SW480 (cell line): ENCODE measurements at regions not wholly inside any gene's neighbourhood (a gene's known extent, or its start where the extent isn't known, plus 50 kb on each side); places are given as distances from the start of the nearest gene placed in this dataset.

Experiments used
- DNase-seq: peaks from one replicate; pipeline ENCODE4 v3.0.0-alpha.2; 2016; ENCODE audit warnings: low spot score

DNA sequence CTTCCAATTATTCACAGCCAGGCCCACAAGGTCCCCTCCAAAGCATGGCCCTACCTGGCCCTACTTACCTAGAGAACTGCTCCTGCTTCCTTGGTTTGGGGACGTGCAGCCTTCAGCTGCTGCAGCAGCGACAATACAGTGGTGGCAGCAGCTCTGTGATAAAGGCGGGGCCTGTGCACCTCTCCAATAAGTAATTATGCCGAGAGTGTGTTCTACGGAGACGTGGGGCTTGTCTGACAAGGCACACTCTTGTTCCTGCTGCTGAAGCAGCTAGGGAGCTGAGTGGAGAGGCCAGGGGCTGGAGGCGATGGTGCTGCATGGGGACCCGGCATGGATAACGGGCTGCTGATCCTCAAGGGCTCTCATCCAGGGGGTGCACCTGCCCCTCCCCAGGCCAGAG, 98.0 kb upstream of the THY1 start:
- DNase-seq: no peak

DNA sequence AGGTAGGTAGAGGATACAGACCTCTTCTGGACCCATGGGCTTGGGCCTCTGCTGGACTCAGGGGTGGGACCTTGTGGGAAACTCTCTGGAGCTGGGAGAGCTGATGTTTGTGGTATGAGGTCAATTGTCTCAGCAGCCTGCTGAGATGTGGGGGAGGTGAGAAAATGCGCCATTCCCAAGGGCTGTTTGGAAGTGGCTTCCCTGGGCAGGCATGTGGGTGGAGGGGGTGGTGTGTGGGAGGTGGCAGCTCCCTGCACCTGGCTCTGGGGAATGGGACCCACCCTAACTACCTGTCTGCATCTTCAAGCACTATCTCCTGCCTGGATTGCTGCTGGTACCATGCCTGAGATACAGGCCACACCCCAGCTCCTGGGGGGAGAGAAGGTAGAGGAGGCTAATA, 97.4 kb upstream of the THY1 start:
- no peak for DNase-seq

DNA sequence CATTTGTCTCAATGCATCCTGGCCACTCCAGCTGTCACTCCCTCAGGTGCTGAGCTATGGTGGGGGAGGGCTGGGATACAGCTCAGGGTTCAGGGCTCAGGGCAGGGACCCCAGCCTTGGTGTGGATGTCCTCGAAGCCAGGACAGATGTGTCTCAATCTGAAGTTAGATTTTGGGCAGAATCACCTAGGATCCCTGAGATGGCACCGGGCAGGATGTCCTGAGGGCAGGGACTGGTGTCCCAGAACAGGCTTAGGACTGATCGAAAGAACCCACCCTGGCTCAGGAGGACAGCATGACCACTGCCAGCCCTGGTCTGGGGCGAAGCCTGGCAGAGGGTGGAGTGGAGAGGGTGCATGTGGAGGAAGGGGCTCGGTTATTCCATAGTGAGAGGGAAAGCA, 96.8 kb upstream of the THY1 start:
- no peak for DNase-seq

DNA sequence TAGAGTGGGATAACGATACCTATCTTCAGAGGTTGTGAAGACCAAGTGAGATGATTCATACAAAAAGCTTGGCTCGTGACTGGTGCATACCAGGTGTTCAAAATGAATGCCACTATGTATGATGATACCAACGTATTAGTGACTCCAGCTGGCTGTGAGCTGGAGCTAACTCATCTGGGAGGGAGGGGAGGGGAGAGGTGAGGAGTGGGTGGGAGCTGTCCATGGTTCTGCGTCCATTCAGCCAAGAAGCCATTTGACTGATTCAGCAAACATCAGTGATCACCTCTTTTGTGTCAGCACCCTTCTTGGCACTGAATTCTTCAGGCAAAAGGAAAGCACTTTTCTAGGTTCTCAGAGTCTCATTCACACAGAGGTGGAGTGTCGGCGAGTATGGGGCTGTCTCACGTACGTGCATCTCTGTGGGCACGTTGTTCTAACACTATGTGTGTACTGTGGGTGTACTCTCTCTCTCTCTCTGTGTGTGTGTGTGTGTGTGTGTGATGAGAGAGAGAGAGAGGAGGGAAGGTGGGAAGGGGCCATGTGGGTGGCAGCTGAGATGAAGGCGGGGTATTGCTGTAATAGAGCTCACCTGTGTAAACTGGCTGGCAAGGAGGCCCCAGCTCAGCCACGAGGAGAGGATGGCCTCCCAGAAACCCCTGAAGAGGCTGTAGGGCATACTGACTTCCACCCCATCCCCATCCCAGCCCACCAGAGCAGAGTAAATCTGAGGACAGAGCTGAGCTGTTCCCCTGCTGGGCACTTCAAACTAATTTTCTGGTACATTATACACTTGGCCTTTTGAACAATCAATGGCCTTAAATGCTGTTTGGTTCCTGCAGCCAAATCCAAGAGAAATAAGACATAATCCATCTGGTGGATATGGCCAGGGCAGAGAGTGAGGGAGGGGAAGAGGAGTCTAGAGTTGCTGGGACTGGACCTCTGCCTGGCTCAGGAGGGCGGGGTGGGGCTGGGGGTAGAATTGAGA, 96.1 kb upstream of the THY1 start:
- DNase-seq: peak; percentile 16

DNA sequence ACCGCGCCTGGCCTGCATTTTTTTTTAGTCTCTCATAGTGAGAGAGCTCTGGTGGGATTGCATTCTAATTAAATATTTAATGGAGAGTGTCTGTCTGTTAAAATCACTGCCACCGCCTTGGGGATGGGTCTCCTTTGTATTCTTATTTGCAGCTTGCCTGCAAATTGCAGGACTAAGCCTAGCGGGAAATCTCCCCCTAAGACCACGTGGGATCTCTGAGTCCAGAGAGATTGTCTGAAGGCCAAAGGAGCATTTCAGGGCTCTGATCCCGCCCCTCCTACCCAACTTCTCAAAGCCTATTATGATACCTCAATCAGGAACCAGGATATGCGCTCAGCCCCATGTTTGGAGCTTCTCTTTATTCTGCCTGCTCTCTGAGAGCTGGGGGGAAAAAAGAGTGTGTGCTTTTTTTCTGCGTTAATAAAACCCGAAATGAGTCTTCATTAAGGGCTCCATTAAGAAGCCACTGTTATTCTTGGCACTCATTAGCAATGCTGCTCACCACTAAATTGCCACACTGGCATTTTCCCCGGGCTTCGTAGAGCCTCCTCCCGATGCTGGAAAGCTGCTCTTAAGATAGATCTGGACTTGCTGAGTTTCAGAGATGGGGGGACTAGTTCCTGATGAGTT, 92.9 kb upstream of the THY1 start:
- DNase-seq: no peak

DNA sequence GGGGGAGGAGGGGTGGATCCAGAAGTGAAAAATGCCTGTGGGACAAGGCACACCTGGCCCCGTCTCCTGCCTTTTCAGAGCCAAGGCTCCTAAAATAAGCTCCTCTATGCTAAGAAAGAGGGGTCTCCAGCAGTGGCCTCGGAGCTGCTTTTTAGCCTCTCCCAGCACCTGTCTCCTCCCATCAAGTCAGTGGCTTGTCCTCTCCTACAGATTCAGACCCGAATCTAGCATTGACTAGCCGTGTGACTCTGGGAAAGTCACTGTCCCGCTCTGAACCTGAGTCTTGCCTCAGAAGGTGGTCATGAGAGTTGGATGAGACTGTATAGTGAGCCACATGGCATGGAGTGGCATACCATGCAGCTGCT, 90.8 kb upstream of the THY1 start:
- DNase-seq: no peak

DNA sequence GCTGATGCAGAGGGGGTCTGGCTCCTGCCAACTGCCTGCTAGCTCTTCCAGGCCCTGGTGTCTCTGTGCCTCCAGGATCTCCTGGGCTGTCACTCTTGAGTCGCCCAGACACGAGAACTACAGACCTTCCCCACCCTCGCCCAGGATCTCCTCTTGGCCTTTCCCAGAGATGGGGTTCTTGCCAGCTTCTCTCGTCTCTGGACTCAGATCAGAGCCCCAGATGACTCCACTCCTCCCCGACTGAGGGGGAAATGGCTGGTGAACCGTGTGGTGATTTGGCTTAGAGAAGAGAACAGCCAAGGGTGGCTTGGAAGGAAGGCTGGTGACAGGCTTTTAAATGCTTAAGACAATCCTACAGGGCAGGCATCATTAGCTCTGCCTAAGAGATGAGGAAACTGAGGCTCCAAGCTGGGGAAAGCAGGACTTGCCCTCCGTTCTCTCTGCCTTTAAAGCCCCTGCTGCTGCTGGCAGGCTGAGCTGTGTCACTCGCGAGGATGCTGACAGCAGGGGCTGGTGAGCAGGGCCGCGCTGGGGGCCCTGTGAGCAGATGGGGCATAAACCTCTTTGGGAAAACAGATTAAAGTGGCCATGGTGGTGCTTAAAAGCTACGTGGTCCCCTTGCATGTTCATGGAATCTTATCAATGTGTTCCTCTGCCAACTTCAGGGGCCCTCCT, 90.3 kb upstream of the THY1 start:
- no peak for DNase-seq

DNA sequence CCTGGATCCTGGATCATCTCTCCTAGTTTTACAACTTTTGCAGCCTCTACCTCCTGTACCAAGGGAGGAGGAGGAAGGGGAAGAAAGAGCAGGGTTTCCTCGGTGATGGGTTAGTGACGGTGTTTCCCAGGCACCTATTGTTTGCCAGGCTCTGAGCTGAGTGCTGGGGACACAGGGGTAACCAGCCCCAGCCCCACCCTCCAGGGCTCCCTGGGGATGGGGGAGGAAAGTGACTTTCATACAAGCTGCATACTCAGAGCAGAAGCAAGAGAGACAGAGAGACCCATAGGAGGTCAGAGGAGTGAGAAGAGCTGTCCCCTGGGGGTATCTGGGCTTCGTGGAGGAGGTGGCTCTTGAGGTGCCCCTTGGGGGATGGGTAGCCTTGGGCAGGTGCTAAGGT, 89.4 kb upstream of the THY1 start:
- no peak for DNase-seq

DNA sequence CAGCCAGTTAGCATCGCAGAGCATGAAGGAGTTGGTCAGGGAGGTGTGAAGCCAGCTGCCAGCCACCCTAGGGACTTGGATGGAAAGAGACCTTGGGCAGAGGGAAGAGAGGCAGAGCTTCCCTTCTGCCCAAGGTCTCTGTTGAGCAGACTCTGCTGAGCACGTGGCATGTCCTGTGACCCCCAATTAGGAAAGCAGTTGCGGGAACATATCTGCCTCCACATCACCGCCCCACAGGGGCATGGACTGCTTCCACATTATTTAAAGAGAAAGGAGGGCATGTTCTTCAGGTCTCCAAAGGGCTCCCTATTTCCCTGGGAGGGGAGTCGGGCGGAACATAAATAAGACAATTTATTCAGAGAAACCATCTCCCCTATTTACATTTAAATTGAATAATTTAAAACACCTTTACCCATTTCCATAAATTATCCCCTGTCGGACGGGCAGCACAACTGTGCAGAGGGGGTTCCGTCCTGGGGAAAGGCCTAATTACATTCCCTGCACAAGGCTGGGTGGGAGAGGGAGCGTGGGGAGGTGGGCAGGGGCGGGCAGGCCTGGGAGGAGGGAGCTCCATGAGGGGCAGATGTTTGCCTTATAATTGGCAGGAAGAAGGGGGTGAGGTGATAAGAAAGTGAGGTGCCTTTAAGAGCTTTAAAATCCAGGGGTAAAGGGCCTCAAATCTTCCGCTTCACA, 88.8 kb upstream of the THY1 start:
- no peak for DNase-seq

DNA sequence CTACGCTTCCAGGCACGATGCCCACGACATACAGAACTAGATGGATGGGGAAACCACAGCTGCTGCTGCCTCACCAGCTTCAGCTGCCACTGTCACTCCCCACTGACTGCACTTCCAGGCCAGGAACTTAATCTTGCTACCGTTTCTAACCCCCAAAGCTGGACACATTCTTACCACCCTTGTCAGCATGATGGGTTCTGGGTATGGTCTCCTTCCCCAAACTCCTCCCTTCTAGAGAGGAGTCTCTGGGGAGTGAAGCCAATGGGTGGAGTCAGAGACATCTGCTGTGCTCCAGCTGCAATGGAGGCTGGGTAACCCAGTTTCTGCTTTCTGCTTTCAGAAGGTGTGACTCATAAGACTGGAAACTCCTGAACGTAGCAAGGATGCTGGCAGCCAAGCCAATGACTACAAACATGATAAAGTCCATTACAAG, 87.0 kb upstream of the THY1 start:
- DNase-seq: peak; percentile 46

DNA sequence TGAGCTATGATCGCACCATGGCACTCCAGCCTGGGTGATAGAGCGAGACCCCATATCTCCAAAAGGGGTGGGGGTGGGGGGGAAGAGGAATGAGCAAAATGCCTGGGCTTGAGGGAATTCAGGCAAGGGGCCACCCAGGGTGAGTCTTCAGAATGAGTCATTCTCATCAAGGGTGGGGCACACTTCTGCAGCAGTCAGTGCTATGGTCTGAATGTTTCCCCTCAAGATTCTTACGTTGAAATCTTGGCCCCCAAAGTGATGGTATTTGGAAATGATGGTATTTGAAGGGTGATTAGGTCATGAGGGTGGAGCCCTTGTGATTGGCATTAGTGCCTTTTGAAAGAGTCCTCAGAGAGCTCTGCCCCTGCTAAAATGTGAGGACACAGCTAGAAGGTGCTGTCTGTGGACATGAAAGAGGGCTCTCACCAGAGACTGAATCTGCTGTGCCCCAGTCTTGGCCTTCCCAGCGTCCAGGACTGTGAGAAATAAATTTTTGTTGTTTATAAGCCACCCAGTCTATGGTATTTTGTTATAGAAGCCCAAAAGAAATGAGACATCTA, 86.4 kb upstream of the THY1 start:
- DNase-seq: no peak

DNA sequence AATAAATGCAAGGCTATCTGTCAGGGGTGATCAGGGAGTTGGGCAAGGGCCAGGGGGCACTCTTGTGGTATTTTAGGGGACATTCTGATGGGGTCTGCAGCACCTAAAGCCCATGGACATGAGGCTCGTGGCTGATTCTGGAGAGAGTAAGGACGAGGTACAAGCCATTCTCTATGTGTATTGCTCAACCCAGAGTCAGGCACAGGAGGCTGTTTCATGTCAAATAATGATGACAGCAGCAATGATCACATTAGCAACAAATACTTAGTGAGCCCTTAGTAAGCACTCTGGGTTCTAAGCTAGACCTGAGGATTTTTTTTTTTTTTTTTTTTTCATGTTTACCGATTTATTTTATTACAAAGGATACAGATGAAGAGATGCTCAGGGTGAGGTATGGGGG, 83.5 kb upstream of the THY1 start:
- no peak for DNase-seq

DNA sequence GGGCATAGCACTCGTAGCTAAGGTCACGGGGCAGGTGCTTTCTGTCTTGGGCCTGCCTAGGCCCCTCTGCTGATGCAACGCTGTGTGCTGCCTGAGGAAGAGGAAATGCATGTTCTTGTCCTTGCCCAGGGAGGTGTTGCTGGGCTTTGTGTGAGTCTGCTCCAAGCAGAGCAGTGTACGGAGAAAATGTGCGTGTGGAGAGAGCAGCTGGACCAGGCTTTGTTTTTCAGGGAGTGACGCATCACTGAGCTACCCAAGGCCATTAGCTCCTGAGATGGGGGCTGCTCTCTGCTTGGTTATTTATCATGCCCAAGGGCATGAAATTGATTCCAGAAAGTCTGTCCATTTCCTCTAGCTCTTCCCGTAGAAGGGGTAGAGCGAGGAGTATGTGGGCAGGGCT, 82.9 kb upstream of the THY1 start:
- no peak for DNase-seq

DNA sequence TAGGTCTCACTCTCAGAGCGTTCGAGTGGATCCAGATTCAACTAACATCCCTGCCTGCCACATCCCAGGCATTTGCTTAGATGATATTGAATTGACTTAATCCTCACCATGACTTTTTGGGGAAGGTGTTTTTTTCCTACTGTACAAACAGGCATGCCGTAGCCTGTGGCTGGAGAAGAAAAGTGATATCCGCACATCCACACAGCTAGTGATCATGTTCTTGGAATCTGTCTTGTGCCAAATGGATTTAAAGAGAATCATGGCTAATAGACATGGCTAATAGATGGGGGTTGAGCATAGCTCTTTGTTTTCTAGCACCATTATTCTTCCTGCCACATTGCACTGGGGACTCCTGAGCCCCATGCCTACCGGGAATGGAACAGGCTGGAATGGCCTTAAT, 82.1 kb upstream of the THY1 start:
- no peak for DNase-seq

DNA sequence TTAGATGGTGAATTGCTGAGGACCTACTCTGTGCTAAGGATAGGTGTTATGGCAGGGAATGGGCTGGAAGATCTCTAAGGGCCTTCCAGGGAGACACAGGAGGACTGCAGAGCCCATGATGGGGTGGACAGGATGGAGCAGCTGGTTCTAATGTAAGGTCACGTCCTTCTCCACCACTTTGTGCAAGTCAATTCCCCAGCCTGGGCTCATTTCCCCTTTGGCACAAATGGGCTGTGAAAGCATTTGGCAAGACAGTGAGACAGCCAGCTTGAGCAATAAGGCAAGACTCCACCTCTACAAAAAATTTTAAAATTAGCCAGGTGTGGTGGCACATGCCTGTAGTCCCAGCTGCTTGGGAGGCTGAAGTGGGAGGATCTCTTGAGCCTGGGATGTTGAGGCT, 81.4 kb upstream of the THY1 start:
- DNase-seq: no peak

DNA sequence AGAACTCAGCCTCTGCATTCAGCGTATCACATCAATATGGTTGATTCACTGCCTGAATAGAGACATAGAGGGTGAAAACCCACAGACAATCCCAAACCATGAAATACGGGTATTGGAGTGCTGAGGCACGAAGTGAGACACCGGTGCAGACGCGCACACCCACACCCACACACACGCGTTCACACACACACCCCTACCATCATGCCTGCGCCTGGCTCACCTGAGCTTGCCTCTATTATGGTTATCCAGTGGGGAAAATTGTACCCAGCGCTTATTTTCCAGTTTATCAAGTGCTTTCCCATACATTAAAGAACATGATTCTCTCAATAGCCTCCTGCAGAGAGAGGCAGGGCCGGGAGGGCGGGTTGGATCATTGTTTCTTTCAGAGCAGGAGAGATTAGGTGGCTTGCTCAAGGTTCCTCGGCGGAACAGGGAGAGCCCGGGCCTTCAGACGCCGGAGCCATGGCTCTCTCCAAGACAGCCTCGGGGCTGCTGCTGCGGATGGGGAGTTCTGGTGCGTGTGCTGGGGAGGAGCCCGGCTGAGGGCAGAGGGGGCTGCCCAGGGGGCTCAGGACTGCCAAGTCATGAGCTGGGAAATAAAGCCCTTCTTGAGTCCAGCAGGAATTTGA, 78.9 kb upstream of the THY1 start:
- DNase-seq: no peak

DNA sequence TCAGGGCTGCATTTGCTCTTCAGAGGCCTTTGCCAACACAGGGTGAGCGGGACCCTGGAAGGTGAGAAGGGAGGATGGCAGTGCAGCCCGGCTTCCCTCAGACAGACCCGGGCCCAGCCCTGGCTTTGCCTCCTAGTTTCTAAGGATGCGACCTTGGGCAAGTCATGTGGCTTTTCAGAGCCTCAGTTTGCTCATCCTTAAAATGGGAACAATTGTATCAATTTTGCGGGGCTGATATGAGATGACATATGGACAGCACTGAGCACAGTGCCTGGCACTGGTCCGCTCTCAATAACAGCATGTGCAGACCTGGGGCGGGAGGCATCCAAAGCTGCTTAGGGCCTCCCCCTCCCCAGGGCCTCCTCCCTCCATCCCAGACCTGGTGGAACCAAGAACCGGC, 74.7 kb upstream of the THY1 start:
- DNase-seq: no peak

DNA sequence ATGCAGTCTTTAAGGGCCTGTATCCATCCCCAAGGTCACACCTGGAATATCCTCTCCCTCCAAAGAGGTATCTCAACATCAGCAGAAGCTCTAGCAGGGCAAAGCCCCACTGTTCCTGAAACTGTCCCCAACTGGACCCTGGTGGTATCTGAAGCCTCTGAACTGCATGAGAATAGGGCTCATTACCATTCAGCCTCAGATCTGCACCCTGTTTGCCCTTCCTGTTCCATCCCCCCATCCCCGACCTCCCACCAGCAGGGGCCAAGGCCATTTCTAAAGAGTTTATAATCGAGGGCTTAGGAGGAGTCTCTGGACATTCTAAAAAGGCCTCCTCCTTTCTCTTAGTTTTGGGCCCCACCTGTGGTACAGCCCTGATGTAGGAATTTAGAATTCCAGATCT, 74.0 kb upstream of the THY1 start:
- no peak for DNase-seq

DNA sequence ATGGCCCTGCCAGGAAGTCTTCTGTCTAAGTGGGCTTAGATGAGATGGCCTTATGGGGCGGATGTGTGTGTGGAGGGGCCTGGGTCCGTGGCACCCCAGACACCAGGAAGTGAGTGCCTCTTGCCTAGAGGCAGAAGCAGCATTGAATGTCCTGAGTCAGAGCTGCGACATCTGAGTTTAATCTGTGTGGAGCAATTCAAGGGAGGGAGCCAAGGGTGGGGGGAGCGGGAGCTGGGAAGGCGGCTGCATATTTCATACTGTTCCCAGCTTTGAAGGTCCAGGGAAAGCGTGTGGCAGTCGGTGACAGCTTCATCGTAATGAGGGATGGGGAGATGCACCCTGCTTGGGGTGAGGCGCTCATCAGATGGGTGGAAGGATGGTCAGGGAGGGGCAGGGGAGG, 73.5 kb upstream of the THY1 start:
- no peak for DNase-seq

DNA sequence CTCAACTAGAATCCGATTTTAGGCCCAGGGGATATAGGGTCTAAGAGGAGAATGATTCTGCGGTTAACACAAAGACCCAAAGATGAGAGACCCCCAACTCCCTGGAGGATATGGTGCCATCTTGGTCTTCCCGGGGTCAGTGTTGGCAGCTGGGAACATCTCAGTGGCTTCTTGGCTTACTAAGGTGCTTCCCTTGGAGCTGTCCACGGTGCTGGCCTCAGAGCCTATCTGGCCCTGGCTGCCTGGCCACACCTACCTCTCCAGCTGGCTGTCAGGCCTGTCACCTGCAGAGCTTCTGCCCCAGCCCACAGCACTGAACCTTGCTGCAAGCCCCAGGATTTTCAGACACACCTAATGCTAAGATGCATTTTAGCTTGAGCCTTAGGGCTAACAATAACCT, 70.7 kb upstream of the THY1 start:
- peak; percentile 52 for DNase-seq

DNA sequence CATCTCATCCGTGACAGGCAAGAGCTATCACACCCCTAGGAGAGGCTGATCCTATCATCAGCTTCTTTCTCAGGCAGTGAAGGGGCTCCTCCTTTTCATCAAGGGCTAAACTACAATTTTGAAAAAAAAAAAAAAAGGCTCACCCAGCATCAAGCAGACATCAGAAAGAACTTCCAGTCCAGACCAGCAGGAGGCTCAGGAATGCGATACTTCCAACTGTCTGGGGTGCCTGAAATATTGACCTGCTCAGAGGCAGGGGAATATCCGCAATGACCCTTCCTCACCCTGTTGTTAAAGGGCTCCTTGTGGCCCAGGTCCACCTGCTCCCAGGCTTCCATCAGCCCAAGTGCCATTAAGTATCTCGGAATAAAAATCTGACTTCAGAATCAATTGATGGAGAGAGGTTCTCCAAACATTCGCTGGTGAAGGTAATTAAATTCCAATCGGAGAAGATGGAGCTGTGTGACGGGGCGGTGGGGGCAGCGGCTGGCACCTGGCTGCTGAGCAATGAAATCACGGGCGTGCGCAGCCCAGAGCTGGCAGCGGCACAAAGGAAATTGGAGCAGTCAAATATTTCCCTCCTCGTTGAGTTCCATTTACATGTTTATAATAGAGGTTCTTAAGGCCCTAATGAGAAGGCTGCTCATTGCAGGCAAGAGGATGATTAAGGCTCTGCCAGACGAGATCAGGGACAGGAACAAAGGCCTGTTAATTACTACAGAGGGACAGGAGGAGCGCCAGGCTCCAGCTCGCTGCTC, 69.0 kb upstream of the THY1 start:
- DNase-seq: no peak
